NOMO-1 (cell line): ENCODE measurements at regions not wholly inside any gene's neighbourhood (a gene's known extent, or its start where the extent isn't known, plus 50 kb on each side); places are given as distances from the start of the nearest gene placed in this dataset.
A peak's percentile ranks its signal among the peaks of the same experiment; 100 is the strongest.

Experiments used
- DNase-seq, 2 experiments: peaks; one replicate each; lab custom pipeline; 2025; ENCODE audit not compliant: unreplicated experiment in 2 of 2; lab: John Stamatoyannopoulos, UW

DNA sequence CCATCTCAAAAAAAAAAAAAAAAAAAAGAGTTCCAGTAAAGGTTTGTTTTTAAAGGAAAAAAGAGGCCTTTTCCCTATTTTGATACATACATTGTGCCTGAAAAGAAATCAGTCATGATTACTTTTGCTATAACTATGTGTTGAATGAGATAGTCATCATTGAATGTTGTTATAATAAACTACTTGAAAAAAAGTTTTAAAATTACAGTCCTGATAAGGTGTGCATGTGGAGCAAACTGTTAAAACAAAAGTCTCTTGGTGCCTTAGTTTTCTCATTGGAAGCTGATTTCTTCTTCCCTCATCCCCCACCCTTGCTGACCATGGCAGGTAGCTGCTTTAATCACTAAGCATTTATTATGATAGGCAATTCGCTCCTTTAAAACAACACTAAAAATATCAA is 172.3 kb upstream of the TBCA start:
- no peak for DNase-seq

DNA sequence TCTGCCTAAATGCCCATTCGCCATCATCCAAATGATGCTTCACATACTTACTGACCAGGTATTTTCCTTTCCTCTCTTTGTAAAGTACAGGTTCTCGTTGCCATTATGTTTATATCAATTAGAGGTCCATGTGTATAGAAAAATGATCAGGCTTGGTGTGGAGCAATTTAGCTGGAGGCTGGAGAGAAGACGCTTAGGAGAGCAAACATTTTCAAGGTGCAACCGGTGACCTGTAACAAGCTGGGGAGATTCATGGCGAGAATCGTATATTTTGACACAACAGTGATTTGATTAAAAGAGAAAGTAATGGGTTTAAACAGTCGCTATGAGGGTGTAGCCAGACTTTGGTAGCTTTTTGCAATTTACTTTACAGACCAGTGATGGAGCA is 170.9 kb upstream of the TBCA start:
- no peak for DNase-seq

GRCh38 chr5:77946381-77947040 is 170.4 kb upstream of the TBCA start:
- no peak for DNase-seq

GRCh38 chr5:77945874-77946273 is 169.7 kb upstream of the TBCA start:
- DNase-seq: no peak

DNA sequence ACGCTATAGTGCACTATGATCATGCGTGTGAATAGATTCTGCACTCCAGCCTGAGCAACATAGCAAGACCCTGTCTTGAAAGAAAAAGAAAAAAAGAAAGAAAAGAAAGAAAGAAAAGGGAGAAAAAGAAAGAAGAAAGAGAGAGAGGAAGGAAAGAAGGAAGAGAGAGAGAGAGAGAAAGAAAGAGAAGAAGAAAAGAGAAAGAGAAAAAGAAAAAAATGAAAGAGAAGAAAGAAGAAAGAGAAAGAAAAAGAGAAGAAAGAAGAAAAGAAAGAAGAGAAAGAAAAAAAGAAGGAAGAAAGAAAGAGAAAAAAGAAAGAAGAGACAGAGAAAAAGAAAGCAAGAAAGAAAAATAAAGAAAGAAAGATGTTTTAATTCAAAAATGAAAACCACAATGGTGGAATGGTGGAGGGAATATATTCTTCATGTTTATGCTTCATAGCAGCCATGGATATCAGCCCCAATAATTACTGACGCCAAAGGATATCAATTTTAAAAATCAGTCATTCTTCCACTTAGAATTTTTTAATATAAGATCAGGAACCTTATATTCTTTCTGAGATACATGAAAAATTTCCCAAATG is 168.7 kb upstream of the TBCA start:
- no peak for DNase-seq

- no peak for DNase-seq
Observed at GRCh38 chr5:77943851-77944250, 167.7 kb upstream of the TBCA start.

- no peak for DNase-seq
Observed at GRCh38 chr5:77942578-77943239, 166.6 kb upstream of the TBCA start.

DNA sequence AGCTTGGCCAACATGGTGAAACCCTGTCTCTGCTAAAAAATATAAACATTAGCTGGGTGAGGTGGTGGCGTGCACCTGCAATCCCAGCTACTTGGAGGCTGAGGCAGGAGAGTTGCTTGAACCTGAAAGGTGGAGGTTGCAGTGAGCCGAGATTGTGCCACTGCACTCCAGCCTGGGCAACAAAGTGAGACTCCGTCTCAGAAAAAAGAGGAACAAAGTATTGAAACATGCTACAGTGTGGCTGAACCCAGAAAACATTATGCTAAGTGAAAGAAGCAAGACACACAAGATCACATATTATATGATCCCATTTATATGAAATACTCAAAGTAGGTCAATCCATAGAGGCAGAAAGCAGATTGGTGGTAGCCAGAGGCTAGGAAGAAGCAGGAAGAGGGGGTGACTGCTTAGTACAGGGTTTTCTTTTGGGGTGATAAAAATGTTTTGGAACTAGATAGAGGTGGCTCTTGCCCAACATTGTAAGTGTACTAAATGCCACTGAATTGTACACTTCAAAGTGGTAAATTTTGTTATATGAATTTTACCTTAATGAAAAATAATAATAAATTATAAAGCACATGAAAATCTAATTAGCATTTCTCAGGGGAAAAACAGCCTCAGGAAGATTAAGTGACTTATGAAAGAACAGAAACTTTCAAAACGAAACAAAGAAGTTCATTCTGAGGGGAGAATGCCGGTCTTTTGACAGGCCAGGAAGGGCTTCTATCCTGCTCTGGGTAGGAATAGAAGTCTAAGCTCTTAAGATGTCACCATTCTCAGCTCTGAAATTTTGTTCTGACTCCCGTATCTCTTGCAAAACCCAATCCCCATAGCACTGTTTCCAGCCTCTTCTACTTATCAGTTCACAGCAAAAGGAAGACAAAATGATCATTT is 161.1 kb upstream of the TBCA start:
- DNase-seq: peak; percentile 33 to 74

DNA sequence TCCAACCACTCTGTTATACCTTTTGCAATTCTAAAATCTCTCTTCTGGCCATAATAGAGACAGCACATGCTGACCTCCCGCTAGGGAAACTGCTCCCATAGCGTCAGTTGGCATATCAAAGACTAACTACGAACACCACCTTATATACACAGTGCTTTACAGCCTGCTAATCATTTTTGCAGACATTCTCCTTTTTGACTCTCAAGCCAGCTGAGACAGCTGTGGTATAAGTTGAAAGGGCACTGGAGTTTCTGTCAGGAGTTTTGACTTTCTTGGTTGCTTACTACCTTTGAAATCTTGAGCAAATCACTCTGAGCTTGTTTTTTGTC is 160.2 kb upstream of the TBCA start:
- no peak for DNase-seq

GRCh38 chr5:77935506-77936364 is 159.6 kb upstream of the TBCA start:
- DNase-seq: peak; percentile 77 to 96

- DNase-seq: peak; percentile 67 to 82
Observed at GRCh38 chr5:77928776-77929300, 152.7 kb upstream of the TBCA start.

- no peak for DNase-seq
Observed at GRCh38 chr5:77926337-77926736, 150.2 kb upstream of the TBCA start.

GRCh38 chr5:77925503-77925902 is 149.4 kb upstream of the TBCA start:
- DNase-seq: no peak

DNA sequence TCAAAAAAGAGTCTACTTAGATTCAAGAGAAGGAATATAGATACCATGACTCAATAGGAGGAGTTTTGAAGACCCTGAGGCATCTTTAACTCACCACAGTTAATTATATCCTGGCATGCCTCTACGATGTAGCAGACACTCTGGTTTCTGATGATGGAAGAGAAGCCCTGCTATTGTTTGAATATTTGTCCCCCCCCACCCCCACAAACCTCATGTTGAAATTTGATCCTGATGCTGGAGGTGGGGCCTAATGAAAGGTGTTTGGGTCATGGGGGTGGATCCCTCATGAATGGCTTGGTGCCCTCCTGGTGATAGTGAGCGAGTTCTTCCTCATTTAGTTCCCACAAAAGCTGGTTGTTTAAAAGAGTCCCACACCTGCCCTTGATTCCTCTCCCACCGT is 147.9 kb upstream of the TBCA start:
- no peak for DNase-seq

DNA sequence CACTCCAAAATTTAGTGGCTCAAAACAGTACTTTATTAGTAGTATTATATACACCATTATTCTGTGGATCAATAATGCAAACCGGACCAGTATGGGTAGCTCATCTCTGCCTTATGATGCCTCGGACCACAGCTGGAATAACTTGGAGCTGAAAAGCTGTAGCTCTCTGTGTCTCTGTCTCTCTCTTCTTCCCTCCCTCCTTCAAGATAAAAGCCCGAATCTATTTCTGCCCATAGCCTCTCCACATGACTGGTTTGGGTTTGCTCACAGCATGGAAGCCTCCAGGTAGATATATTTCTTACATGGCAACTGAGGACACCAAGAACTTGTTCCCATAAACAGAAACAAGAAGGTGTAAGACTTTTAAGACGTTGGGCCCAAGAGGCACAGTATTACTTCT is 147.5 kb upstream of the TBCA start:
- no peak for DNase-seq

- no peak for DNase-seq
Observed at GRCh38 chr5:77921094-77921768, 145.1 kb upstream of the TBCA start.

DNA sequence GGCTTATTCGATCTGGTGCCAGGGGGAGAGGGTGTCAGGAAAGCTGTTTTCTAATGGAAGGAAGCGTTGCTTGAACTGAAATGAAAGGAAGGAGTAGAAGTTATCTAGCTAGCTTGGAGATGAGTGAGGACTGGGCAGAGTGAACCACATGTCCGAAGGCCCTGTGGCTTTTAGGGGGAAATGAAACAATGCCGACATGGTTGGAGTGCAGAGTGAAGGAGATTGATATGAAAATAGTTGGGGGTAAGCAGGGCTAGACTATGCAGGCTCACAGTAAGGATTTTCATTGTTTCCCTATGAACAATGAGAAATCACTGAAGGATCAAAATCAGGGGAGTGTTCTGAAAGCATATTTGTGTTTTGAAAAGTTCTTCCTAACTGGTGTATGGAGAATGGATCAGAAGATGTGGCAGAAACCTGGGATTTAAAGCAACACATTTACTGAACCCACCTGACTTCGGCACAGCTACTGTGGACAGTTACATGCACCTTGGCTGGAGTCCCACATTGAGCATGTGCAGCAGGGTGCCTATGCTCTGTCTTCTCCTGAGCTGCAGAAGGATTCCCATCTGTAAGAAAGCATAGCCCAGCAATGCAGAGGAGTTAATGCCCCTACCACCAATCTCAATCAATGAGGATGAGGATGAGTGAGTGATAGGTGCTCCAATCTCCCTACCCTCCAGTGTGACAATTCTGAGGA is 144.4 kb upstream of the TBCA start:
- peak; percentile 3 to 8 for DNase-seq

- DNase-seq: no peak
Observed at GRCh38 chr5:77915346-77915745, 139.2 kb upstream of the TBCA start.

- no peak for DNase-seq
Observed at GRCh38 chr5:77912721-77913120, 136.6 kb upstream of the TBCA start.
